ENCODE measurements at regions not wholly inside any gene's neighbourhood (a gene's known extent, or its start where the extent isn't known, plus 50 kb on each side); places are given as distances from the start of the nearest gene placed in this dataset.

- ChIA-PET CTCF (no interaction called here), RAD21 (ENCODE audit: low non-redundant PET in 1 of 2, low total read pairs in 2 of 2, uncharacterized antibody in 2 of 2, unreplicated experiment in 2 of 2) (no interaction called here)
Measured at GRCh38 chr2:38483776-38484501, 106.9 kb upstream of the ATL2 start.

More at GRCh38 chr2:38483776-38484501, 106.9 kb upstream of the ATL2 start:
- no peak overlapping the region for H2AFZ ChIP-seq (ENCODE audit: low read depth, low read length, poor library complexity, severe bottlenecking)
- H3K9me3 ChIP-seq (ENCODE audit: control insufficient read depth in 1 of 2, insufficient read depth in 1 of 2, low read depth in 1 of 2, low read length in 2 of 2) = peaks cover 0 to 10% of the 10 kb centered on the region in 2 experiments; a peak in 1 of 4 replicates
- POLR2A ChIA-PET = no interaction called here
- no peak overlapping the region for H3K4me3 ChIP-seq (replicated peaks in 1 of 2; ENCODE audit: low read depth in 1 of 2, low read length in 2 of 2)
- H3K27me3 ChIP-seq (ENCODE audit: insufficient read depth, low read length) = no peaks in the 10 kb centered on the region
- H3K4me2 ChIP-seq (ENCODE audit: low read length) = no peak overlapping the region
- ATAC-seq (no peak), DNase-seq (ENCODE audit: low read depth, low spot score) (no peak)
- no peaks in the 10 kb centered on the region for H3K36me3 ChIP-seq (ENCODE audit: control insufficient read depth in 1 of 2, insufficient read depth in 2 of 2, low read length in 2 of 2)
- no peaks in the 10 kb centered on the region for H3K4me1 ChIP-seq (ENCODE audit: control insufficient read depth in 1 of 2, insufficient read depth in 2 of 2, low read length in 2 of 2)
- no peak overlapping the region for H3K9ac ChIP-seq (ENCODE audit: low read length)
- intact Hi-C loops (cut with micrococcal nuclease) = no loop called here
- no TSS peak for BruUV-seq (replicated peaks)
- no peak overlapping the region for H3K27ac ChIP-seq (ENCODE audit: low read depth, low read length)
- H3K79me2 ChIP-seq (ENCODE audit: insufficient read depth, low read length) = no peaks in the 10 kb centered on the region
- TF ChIP-seq SRF (IDR thresholded peaks at IDR 0.05; ENCODE audit: low read depth) (no peak), REST (IDR thresholded peaks at IDR 0.05; ENCODE audit: low read depth) (no peak), MAX (IDR thresholded peaks at IDR 0.05) (no peak), ZBTB33 (IDR thresholded peaks at IDR 0.05; ENCODE audit: extremely low read depth, insufficient replicate concordance, low read length) (no peak), RAD21 (IDR thresholded peaks at IDR 0.05; ENCODE audit: low read depth) (no peak), SIN3A (IDR thresholded peaks at IDR 0.05; ENCODE audit: low read depth) (no peak), SP1 (IDR thresholded peaks at IDR 0.05; ENCODE audit: low read depth) (no peak), JUND (IDR thresholded peaks at IDR 0.05) (no peak), POLR2A (IDR thresholded peaks at IDR 0.05; ENCODE audit: borderline replicate concordance, extremely low read depth, insufficient read depth, insufficient read length) (no peak), CBX3 (IDR thresholded peaks at IDR 0.05; ENCODE audit: low read depth) (no peak), FOSL1 (IDR thresholded peaks at IDR 0.05; ENCODE audit: low read depth) (no peak), TCF7L2 (IDR thresholded peaks at IDR 0.05; ENCODE audit: borderline replicate concordance, extremely low read depth, insufficient read depth, insufficient read length) (no peak), YY1 (IDR thresholded peaks at IDR 0.05; ENCODE audit: extremely low read depth, insufficient replicate concordance, low read depth, low read length) (no peak), EGR1 (IDR thresholded peaks at IDR 0.05; ENCODE audit: low read depth) (no peak)
- H4K20me1 ChIP-seq (ENCODE audit: insufficient read depth) = no peaks in the 10 kb centered on the region
- no peaks in the 10 kb centered on the region for H3K9me2 ChIP-seq (ENCODE audit: insufficient read depth)
